IMR-90 (cell line): ENCODE measurements at regions not wholly inside any gene's neighbourhood (a gene's known extent, or its start where the extent isn't known, plus 50 kb on each side); places are given as distances from the start of the nearest gene placed in this dataset.

Source experiments
- ATAC-seq: fragments of 200-7000 bp; cut with Tn5 transposase; 2 replicates; pipeline ENCODE4 v1.9.1; 2020; ENCODE audit warnings: low read depth, mild to moderate bottlenecking, moderate library complexity
- BruUV-seq: library from RNA; stranded (reverse); fragments of 400-500 nt; replicated peaks from 2 replicates; lab custom pipeline; 2021; lab: Mats Ljungman, UMichigan
- CTCF ChIA-PET: fragments of 300-600 bp; formaldehyde crosslinking; extraction: SDS; loops from one replicate; lab custom pipeline; 2021; ENCODE audit warnings: antibody characterized with exemption; lab: Yijun Ruan, JAX
- POLR2A ChIA-PET: fragments of 300-600 bp; sonication (Branson Sonifier 250); formaldehyde crosslinking; loops from one replicate; lab custom pipeline; 2022; ENCODE audit warnings: antibody characterized with exemption; ENCODE audit not compliant: unreplicated experiment; lab: Charles Lee
- DNase-seq: peaks from one replicate; pipeline ENCODE4 v3.0.0; 2013
- H2AFZ ChIP-seq: replicated peaks from 2 replicates; pipeline ENCODE3; 2013; ENCODE audit warnings: low read length, mild to moderate bottlenecking; ENCODE audit not compliant: poor library complexity
- H2AK5ac ChIP-seq: 2 replicates; pipeline ENCODE4 v1.6.1; 2013; ENCODE audit warnings: low read depth, low read length, inconsistent platforms
- H2AK9ac ChIP-seq: replicated peaks from 2 replicates; pipeline ENCODE3; 2013; ENCODE audit warnings: mild to moderate bottlenecking, low read depth, low read length, moderate library complexity; ENCODE audit not compliant: poor library complexity
- H2BK120ac ChIP-seq: 2 replicates; pipeline ENCODE4 v1.6.1; 2013; ENCODE audit warnings: low read depth, low read length, inconsistent platforms
- H2BK15ac ChIP-seq: 3 replicates; pipeline ENCODE4 v1.6.1; 2013; ENCODE audit warnings: low read depth, low read length, inconsistent platforms
- H2BK20ac ChIP-seq: 2 replicates; pipeline ENCODE4 v1.6.1; 2013; ENCODE audit warnings: low read depth, mild to moderate bottlenecking, inconsistent platforms, low read length, moderate library complexity
- H2BK5ac ChIP-seq: 2 replicates; pipeline ENCODE4 v1.6.1; 2013; ENCODE audit warnings: mild to moderate bottlenecking, low read depth, low read length, inconsistent platforms; ENCODE audit not compliant: poor library complexity, severe bottlenecking
- H3K14ac ChIP-seq: replicated peaks from 2 replicates; pipeline ENCODE4 v1.6.1; 2013; ENCODE audit warnings: low read depth, low read length, inconsistent platforms
- H3K18ac ChIP-seq: 2 replicates; pipeline ENCODE4 v1.6.1; 2013; ENCODE audit warnings: low read depth, low read length, control low read depth
- H3K23ac ChIP-seq: 2 replicates; pipeline ENCODE4 v1.6.1; 2013; ENCODE audit warnings: low read depth, low read length, inconsistent platforms
- H3K27ac ChIP-seq: 2 replicates; pipeline ENCODE4 v1.5.1; 2013; ENCODE audit warnings: mild to moderate bottlenecking, control low read depth, low read length; ENCODE audit not compliant: insufficient read depth
- H3K27me3 ChIP-seq: 2 replicates; pipeline ENCODE4 v1.6.1; 2013; ENCODE audit warnings: low read length; ENCODE audit not compliant: control insufficient read depth, insufficient read depth
- H3K36me3 ChIP-seq: 2 replicates; pipeline ENCODE4 v1.6.1; 2013; ENCODE audit warnings: low read length, mixed read lengths; ENCODE audit not compliant: control insufficient read depth, insufficient read depth
- H3K4ac ChIP-seq: 2 replicates; pipeline ENCODE4 v1.6.1; 2013; ENCODE audit warnings: low read depth, low read length, inconsistent platforms
- H3K4me1 ChIP-seq: 2 replicates; pipeline ENCODE4 v1.6.1; 2013; ENCODE audit warnings: low read length, mixed read lengths; ENCODE audit not compliant: control insufficient read depth, insufficient read depth
- H3K4me2 ChIP-seq: 2 replicates; pipeline ENCODE4 v1.6.1; 2013; ENCODE audit warnings: low read depth, mild to moderate bottlenecking, control low read depth, low read length, moderate library complexity
- H3K4me3 ChIP-seq: 2 replicates; pipeline ENCODE4 v1.5.1; 2013; ENCODE audit warnings: low read depth, mild to moderate bottlenecking, control low read depth, low read length, moderate library complexity; ENCODE audit not compliant: insufficient read depth
- H3K56ac ChIP-seq: 2 replicates; pipeline ENCODE4 v1.6.1; 2013; ENCODE audit warnings: low read length, inconsistent platforms; ENCODE audit not compliant: insufficient read depth; ENCODE audit errors: extremely low read depth
- H3K79me1 ChIP-seq, 2 experiments: 2 replicates each; pipeline ENCODE4 v1.6.1; 2013; ENCODE audit warnings: low read length in 2 of 2, inconsistent platforms in 1 of 2, low read depth in 1 of 2
- H3K9ac ChIP-seq: 2 replicates; pipeline ENCODE4 v1.6.1; 2013; ENCODE audit warnings: low read depth, low read length, control low read depth
- H3K9me1 ChIP-seq: 2 replicates; pipeline ENCODE4 v1.6.1; 2013; ENCODE audit warnings: low read length, inconsistent platforms; ENCODE audit not compliant: insufficient read depth
- H3K9me3 ChIP-seq: 2 replicates; pipeline ENCODE4 v1.6.1; 2013; ENCODE audit warnings: low read length; ENCODE audit not compliant: control insufficient read depth, insufficient read depth
- H4K20me1 ChIP-seq: 2 replicates; pipeline ENCODE4 v1.6.1; 2013; ENCODE audit warnings: low read length, inconsistent platforms; ENCODE audit not compliant: insufficient read depth
- H4K5ac ChIP-seq: 2 replicates; pipeline ENCODE4 v1.6.1; 2013; ENCODE audit warnings: mild to moderate bottlenecking, low read depth, low read length, control low read depth
- H4K8ac ChIP-seq, 2 experiments: 2 replicates each; pipeline ENCODE4 v1.6.1; 2013; ENCODE audit warnings: low read depth in 2 of 2, low read length in 2 of 2, control low read depth in 1 of 2, inconsistent platforms in 1 of 2
- H4K91ac ChIP-seq: 2 replicates; pipeline ENCODE4 v1.6.1; 2013; ENCODE audit warnings: low read depth, low read length, inconsistent platforms; ENCODE audit not compliant: insufficient read depth
- BHLHE40 ChIP-seq: fragments of 150-350 bp; IDR thresholded peaks from 2 replicates; pipeline ENCODE4 v1.6.1; 2016; ENCODE audit warnings: mild to moderate bottlenecking, low read depth, low read length
- CEBPB ChIP-seq: IDR thresholded peaks from 2 replicates; pipeline ENCODE4 v1.6.1; 2012; ENCODE audit warnings: low read depth, low read length, improper control_type of control experiment
- CHD1 ChIP-seq: IDR thresholded peaks from 2 replicates; pipeline ENCODE4 v1.6.1; 2012; ENCODE audit warnings: low read depth, low read length, improper control_type of control experiment
- FOS ChIP-seq: fragments of 150-350 bp; IDR thresholded peaks from 2 replicates; pipeline ENCODE4 v1.6.1; 2016; ENCODE audit warnings: low read depth, low read length
- RCOR1 ChIP-seq: IDR thresholded peaks from 2 replicates; pipeline ENCODE4 v1.6.1; 2012; ENCODE audit warnings: mild to moderate bottlenecking, low read length, improper control_type of control experiment; ENCODE audit not compliant: insufficient replicate concordance
- SMC3 ChIP-seq: fragments of 150-350 bp; IDR thresholded peaks from 2 replicates; pipeline ENCODE4 v1.6.1; 2016; ENCODE audit warnings: low read depth, mild to moderate bottlenecking, antibody characterized with exemption, low read length, moderate library complexity
- WGBS, 2 experiments: methylation state at CpG; one replicate each; pipeline versions ENCODE4 v1.1.5 to v1.1.7; 2013; ENCODE audit warnings: missing lambda C conversion rate in 2 of 2; ENCODE audit not compliant: insufficient read length in 1 of 2; ENCODE audit errors: extremely low coverage in 2 of 2; 5-methylcytosine and 5-hydroxymethylcytosine counted together
- dilution Hi-C: fragments of 300-500 bp; cut with HindIII; formaldehyde crosslinking; loops from one replicate; pipeline ENCODE4 v1.14.3; 2018; ENCODE audit warnings: low sequenced_read_pairs; ENCODE audit not compliant: unreplicated experiment
- in situ Hi-C: fragments of 300-500 bp; cut with MboI; formaldehyde crosslinking; loops from 3 replicates; pipeline ENCODE4 v1.14.3; 2019; ENCODE audit warnings: low sequenced_read_pairs, inconsistent platforms, mixed read lengths
- intact Hi-C: fragments of 100-400 bp; cut with micrococcal nuclease; formaldehyde crosslinking; loops from 2 replicates; pipeline ENCODE4 v1.10.0; 2022
- TF ChIP-seq, protein P1 (sequence below): fragments of 150-350 bp; IDR thresholded peaks from 2 replicates; pipeline ENCODE4 v1.6.1; 2016; ENCODE audit warnings: low read depth, mild to moderate bottlenecking, low read length, moderate library complexity, borderline replicate concordance
- TF ChIP-seq, protein P2 (sequence below): conservative IDR thresholded peaks from 2 replicates; pipeline ENCODE4 v1.5.1; 2012; ENCODE audit warnings: mild to moderate bottlenecking, low read depth, low read length, improper control_type of control experiment
- TF ChIP-seq, protein P3 (sequence below): fragments of 150-350 bp; IDR thresholded peaks from 2 replicates; pipeline ENCODE4 v1.6.1; 2017; ENCODE audit warnings: mild to moderate bottlenecking, antibody characterized with exemption, low read length, low read depth

DNA sequence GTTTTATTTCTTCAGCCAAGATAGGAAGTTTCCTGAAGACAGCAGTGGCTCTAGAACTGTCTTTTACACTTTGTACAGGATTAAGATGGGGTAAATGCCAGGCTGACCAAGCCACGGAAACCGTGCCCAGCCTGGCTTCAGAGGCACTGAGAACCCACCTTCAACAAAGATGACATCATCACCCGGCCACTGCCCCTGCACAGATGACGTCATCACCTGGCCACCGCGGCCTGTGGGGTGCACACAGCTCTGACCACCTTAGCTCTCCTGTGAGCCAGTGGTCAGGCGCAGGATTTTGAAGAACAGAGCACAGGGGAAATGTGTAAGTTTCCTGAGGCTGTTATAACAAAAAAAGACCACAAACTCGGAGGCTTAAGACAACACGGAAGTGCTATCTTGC, 486.4 kb upstream of the MKI67 start:
- in situ Hi-C loops, result no loop called here
- H4K5ac ChIP-seq, result no peak overlapping the region
- H3K9me1 ChIP-seq, result no peaks in the 10 kb centered on the region
- no TSS peak for BruUV-seq
- peaks cover 45% of the 10 kb centered on the region for H3K9me3 ChIP-seq
- H2BK15ac ChIP-seq, result no peak overlapping the region
- intact Hi-C loops, result no loop called here
- no peak overlapping the region for H3K14ac ChIP-seq
- no peak overlapping the region for H3K27ac ChIP-seq
- no peaks in the 10 kb centered on the region for H3K79me1 ChIP-seq
- H3K18ac ChIP-seq, result no peak overlapping the region
- no peak overlapping the region for H2AFZ ChIP-seq
- ATAC-seq, result no peak
- ChIA-PET POLR2A (no interaction called here), CTCF (no interaction called here)
- H3K23ac ChIP-seq, result no peak overlapping the region
- no peak overlapping the region for H2BK5ac ChIP-seq
- no CpG with 5 or more reads among the region's 9 CpGs for WGBS, 2 experiments
- no peak overlapping the region for H3K4ac ChIP-seq
- H2BK120ac ChIP-seq, result no peak overlapping the region
- H3K4me2 ChIP-seq, result no peak overlapping the region
- no peaks in the 10 kb centered on the region for H3K36me3 ChIP-seq
- dilution Hi-C loops, result no loop called here
- H3K56ac ChIP-seq, result no peak overlapping the region
- no peaks in the 10 kb centered on the region for H4K20me1 ChIP-seq
- no peak overlapping the region for H2AK9ac ChIP-seq
- H3K4me3 ChIP-seq, result no peak overlapping the region
- no peak for DNase-seq
- H2BK20ac ChIP-seq, result no peak overlapping the region
- H2AK5ac ChIP-seq, result no peak overlapping the region
- H3K27me3 ChIP-seq, result no peaks in the 10 kb centered on the region
- no peak overlapping the region for H3K9ac ChIP-seq
- no peak overlapping the region for H4K91ac ChIP-seq
- no peaks in the 10 kb centered on the region for H3K4me1 ChIP-seq
- no peak overlapping the region for H4K8ac ChIP-seq
- TF ChIP-seq, protein P1, sequence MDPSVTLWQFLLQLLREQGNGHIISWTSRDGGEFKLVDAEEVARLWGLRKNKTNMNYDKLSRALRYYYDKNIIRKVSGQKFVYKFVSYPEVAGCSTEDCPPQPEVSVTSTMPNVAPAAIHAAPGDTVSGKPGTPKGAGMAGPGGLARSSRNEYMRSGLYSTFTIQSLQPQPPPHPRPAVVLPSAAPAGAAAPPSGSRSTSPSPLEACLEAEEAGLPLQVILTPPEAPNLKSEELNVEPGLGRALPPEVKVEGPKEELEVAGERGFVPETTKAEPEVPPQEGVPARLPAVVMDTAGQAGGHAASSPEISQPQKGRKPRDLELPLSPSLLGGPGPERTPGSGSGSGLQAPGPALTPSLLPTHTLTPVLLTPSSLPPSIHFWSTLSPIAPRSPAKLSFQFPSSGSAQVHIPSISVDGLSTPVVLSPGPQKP, result no peak
- TF ChIP-seq CHD1 (no peak), FOS (no peak), SMC3 (no peak), RCOR1 (no peak), BHLHE40 (no peak), CEBPB (no peak)
- TF ChIP-seq, protein P2, sequence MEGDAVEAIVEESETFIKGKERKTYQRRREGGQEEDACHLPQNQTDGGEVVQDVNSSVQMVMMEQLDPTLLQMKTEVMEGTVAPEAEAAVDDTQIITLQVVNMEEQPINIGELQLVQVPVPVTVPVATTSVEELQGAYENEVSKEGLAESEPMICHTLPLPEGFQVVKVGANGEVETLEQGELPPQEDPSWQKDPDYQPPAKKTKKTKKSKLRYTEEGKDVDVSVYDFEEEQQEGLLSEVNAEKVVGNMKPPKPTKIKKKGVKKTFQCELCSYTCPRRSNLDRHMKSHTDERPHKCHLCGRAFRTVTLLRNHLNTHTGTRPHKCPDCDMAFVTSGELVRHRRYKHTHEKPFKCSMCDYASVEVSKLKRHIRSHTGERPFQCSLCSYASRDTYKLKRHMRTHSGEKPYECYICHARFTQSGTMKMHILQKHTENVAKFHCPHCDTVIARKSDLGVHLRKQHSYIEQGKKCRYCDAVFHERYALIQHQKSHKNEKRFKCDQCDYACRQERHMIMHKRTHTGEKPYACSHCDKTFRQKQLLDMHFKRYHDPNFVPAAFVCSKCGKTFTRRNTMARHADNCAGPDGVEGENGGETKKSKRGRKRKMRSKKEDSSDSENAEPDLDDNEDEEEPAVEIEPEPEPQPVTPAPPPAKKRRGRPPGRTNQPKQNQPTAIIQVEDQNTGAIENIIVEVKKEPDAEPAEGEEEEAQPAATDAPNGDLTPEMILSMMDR, result no peak
- TF ChIP-seq, protein P3, sequence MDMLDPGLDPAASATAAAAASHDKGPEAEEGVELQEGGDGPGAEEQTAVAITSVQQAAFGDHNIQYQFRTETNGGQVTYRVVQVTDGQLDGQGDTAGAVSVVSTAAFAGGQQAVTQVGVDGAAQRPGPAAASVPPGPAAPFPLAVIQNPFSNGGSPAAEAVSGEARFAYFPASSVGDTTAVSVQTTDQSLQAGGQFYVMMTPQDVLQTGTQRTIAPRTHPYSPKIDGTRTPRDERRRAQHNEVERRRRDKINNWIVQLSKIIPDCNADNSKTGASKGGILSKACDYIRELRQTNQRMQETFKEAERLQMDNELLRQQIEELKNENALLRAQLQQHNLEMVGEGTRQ, result no peak
